ENCODE measurements at regions not wholly inside any gene's neighbourhood (a gene's known extent, or its start where the extent isn't known, plus 50 kb on each side); places are given as distances from the start of the nearest gene placed in this dataset.

- TF ChIP-seq, protein P1, sequence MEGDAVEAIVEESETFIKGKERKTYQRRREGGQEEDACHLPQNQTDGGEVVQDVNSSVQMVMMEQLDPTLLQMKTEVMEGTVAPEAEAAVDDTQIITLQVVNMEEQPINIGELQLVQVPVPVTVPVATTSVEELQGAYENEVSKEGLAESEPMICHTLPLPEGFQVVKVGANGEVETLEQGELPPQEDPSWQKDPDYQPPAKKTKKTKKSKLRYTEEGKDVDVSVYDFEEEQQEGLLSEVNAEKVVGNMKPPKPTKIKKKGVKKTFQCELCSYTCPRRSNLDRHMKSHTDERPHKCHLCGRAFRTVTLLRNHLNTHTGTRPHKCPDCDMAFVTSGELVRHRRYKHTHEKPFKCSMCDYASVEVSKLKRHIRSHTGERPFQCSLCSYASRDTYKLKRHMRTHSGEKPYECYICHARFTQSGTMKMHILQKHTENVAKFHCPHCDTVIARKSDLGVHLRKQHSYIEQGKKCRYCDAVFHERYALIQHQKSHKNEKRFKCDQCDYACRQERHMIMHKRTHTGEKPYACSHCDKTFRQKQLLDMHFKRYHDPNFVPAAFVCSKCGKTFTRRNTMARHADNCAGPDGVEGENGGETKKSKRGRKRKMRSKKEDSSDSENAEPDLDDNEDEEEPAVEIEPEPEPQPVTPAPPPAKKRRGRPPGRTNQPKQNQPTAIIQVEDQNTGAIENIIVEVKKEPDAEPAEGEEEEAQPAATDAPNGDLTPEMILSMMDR (conservative IDR thresholded peaks at IDR 0.05; ENCODE audit: low read length) = no peak
- no peak for TF ChIP-seq EZH2phosphoT487 (IDR thresholded peaks at IDR 0.05; ENCODE audit: borderline replicate concordance, low read depth, low read length)
Measured at GRCh38 chr2:176656776-176657140, 387.5 kb downstream of the MTX2 start.
